Adrenal gland (tissue), 5 donors: ENCODE measurements at regions not wholly inside any gene's neighbourhood (a gene's known extent, or its start where the extent isn't known, plus 50 kb on each side); places are given as distances from the start of the nearest gene placed in this dataset.

Experiments
- CTCF ChIP-seq, 6 experiments: fragments of 450-650 bp in 4 of 6; fragments of 200-600 bp in 2 of 6; sonication (generic) in 1 of 6; IDR thresholded peaks; 1 replicate in 5 of 6; 2 replicates in 1 of 6; pipeline versions ENCODE4 v1.5.1 to v1.8.0; 2016 to 2021; ENCODE audit warnings: antibody characterized with exemption in 6 of 6, mild to moderate bottlenecking in 2 of 6, moderate library complexity in 1 of 6
- POLR2A ChIP-seq, 2 donors: fragments of 450-650 bp; IDR thresholded peaks; one replicate each; pipeline ENCODE4 v1.6.1; 2017; ENCODE audit warnings: antibody characterized with exemption in 2 of 2, mild to moderate bottlenecking in 2 of 2, moderate library complexity in 1 of 2
- donor health status: DM: no; HTN: no; CAD: no.

- no peak for TF ChIP-seq CTCF (IDR thresholded peaks at IDR 0.05)
- TF ChIP-seq POLR2A (IDR thresholded peaks at IDR 0.05): no peak
Measured at GRCh38 chr5:116858705-116859333, 284.2 kb upstream of the SEMA6A start.
